HG02623 (cell line): ENCODE measurements at regions not wholly inside any gene's neighbourhood (a gene's known extent, or its start where the extent isn't known, plus 50 kb on each side); places are given as distances from the start of the nearest gene placed in this dataset.

ENCODE experiments used
- ATAC-seq: cut with Tn5 transposase; IDR thresholded peaks from one replicate; pipeline ENCODE4 v1.9.1; 2021; ENCODE audit warnings: moderate library complexity; ENCODE audit not compliant: unreplicated experiment

GRCh38 chr6:17047889-17048288 is 54.0 kb upstream of the STMND1 start:
- ATAC-seq: no peak

DNA sequence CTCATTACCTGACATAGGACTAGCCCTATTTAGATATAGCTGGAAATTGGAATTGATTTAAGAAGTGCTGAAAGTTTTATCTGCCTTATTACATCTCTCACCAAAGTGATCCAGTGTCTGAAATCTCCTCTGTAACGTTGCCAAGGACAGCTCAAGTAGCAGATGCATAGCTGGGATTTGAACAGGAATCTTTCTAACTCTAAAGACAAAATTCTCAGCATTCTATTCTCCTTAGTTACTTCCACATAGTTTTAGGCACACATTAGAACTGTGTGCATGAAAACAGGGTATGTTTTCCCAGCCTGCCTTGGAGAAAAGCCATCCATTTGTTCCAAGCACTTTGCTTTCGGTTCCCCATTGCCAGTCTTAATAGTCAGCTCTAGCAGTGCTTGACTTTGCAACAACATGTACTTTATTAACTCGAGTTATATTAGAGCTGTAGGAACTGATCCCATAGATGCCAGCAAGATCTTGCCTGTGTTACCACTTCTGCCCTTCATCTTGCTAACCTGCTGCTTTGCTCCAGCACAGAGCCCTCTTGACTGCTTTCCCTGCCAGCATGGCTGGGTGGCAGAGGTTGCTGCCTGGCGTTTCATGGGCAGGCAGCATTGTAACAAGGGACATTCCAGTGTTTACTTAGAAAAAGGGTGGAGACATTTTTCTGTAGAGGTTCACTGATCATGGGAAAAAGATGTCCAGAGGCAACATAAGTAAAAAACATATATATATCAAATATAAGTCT is 56.1 kb upstream of the STMND1 start:
- ATAC-seq: no peak

GRCh38 chr6:17043148-17043522 is 58.7 kb upstream of the STMND1 start:
- ATAC-seq: no peak

DNA sequence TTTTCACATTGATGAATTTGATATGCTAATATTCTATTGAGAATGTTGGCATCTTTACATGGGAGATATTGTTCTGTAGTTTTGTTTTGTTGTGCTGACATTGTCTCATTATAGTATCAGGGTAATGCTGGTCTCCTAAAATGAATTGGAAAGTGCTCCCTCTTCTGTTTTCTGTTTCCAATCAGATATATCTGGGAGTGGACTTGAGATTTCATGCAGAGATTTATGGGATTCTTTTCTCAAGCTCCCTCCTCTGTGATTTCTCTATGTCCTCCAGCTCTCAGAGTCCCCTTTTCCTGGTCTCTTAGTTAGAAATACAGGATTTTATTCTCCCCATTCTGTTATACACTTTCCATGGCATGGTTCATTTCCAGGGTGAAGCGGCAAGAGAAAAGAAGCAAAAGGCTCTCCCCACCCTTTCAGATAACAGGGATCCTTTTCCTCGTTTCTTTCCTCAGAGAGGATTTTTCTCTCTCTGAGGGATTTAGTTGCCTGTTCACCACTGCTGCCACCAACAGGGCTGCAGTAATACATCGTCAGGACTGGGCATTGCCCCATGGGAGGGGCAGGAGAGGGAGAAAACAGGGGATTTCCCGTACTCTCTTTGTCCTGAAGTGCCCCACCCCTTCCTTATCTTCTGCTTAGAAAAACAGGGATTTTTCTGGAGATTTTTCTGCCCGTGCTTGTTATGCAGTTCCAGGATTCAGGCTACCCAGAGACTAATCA is 59.3 kb upstream of the STMND1 start:
- no peak for ATAC-seq

DNA sequence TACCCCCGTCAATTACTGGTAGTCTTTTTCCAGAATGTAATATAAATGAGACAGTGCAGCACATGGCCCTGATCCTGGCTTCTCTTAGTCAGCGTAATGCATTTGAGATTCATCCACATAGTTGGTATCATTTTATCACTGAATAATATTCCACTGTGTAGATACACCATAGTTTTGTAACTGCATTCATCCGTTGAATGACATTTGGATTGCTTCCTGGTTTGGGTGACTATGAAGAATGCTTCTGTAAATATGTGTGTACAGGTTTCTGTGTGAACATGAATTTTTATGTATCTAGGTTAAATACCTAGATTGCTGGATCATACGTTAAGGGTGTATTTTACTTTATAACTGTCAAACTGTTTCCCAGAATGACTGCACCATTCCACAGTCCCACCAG is 62.6 kb upstream of the STMND1 start:
- ATAC-seq: no peak

DNA sequence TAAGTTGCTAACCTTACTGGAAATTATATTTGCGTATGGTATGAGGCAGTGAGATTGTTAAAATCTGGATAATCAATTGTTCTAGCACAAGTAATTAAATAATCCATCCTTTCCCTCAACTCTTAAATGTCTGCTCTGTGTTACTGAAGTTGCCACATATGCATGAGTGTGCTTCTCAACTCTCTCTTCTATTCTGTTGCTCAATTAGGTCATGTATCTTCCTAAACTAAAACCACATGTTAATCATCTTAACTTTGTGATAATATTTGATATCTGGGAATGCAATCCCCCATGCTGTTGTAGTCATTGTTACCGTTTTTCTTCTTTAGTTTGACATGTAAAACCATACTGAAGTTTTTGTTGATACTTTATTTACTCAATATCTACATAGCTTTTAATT is 63.5 kb upstream of the STMND1 start:
- ATAC-seq: no peak

DNA sequence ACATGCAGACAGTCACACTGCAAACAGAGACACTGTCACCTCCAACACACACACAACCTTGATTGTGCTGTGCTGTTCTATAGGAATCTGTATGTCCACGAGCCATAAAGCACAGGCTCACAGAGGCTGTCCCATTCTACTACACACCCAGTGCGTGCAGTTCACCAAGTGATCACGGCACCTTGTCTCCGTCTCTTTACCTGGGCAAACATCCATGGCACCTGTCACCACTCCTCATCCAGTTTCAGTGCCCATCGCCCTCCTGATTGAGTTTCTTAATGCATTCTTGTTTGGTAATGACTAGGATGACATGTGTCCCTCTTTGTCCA is 65.8 kb upstream of the STMND1 start:
- ATAC-seq: no peak

DNA sequence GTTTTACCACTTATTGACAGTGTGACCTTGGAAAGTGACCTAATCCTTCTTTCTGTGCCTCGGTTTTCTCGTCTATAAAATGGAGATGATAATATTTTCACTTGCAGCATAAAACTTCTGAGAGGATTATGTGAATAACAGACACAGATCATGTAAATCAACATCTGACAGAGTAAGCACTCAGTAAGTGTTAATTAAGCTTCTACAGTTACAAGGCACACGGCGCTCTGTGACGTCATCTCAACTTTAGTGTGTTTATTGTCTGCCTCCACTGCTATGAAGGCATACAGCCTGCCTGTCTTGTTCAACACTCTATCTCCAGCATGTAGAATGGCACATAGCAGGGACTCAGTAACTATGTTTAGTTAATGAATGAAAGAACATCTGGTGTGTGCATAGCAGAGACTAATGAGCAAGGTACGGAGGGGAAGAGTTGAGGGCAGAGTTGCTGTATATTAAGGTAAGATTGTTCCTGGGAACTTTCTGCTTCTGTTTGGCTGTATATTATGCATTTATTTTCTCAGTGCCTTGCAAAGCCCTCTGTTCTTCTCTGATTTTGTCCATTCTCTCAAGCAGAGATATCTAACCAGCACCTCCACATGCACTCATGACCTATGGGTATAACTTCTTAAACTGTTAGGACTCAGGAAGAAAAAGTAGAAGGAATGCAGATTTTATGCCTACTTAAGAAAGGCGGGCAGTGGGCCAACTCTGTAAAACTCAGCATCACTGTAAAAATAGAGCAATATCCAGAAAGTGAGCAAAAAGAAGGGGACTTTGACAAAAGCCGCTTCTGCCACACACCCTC is 66.4 kb upstream of the STMND1 start:
- no peak for ATAC-seq

DNA sequence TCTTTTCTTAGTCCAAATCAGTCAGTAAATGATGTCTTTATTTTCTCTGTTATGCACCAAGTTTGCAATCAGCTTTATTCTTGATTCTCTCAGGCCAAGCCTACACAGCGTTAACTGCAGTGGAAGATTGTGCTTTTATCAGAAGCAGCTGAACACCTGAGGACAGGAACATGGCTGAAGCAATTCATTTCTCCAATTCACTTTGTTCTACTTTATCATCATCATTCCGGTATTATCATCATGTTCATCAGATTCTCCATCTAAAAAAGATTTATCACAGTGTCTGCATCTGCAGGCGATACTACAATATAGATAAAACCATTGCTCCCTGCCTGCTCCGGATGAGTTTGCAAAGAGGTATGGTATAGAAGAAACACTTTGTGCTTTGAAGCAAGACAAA is 68.1 kb upstream of the STMND1 start:
- ATAC-seq: no peak

DNA sequence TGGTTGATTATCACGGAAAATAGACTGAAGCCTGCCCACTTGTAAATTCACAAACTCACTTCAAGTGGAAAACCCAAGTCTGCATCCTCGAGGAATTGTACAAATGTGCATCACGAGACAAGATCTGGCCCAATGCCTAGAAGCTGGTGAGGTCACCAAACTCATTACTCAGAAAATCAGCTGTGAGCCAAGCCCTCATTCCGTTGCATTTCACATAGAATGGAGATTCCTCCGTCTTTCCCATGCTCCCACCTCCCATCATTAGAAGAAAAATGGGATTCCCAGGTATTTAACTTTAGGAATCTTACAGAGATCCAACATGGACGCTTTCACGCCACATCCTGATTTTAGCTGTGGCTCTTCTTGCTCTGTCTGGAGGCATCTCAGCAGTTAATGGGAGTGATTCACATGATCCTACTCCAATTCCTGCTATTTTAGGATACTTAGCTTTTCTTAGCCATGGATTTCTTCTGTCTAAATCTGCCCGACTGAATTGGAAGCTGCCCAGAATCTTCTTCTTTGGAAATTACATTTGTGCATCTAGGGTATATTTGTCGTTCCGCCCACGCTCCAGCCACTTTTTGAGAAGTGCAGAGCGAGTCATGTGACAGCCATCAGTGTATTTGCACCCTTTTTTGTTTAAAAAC is 68.7 kb upstream of the STMND1 start:
- no peak for ATAC-seq

GRCh38 chr6:17032590-17032987 is 69.3 kb upstream of the STMND1 start:
- no peak for ATAC-seq

DNA sequence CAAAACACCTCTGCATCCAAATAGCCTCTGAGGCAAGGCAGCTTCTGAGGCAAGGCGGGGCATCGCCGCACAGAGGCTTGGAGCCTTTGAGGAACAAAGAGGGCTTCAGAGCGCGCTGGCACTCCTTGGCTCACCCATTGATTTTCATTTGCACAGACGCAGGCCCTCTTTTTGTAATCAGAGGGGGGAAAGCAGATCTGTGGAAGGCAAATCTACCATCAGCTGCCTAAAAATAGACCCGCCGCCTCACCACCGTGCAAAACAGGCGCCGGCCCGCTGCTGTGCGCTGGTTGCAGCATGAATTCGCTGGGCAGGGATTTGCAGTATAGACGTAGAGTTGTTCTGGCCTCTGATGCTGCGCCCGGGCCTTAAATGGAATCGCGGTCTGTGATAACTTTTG is 69.9 kb upstream of the STMND1 start:
- no peak for ATAC-seq

GRCh38 chr6:17027441-17027840 is 74.4 kb upstream of the STMND1 start:
- ATAC-seq: no peak

DNA sequence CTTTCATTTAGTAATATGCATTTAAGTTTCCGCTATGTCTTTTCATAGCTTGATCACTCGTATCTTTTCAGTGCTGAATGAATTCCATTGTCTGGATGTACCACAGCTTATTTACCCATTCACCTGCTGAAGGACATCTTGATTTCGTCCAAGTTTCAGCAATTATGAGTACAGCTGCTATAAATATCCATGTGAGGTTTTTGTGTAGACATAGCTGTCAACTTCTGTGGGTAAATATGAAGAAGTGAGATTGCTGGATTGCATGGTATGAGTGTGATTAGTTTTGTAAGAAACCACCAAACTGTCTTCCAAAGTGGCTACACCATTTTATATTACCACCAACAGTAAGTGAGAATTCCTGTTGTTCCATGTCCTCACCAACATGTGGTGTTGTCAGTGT is 79.2 kb upstream of the STMND1 start:
- peak; percentile 61 for ATAC-seq

DNA sequence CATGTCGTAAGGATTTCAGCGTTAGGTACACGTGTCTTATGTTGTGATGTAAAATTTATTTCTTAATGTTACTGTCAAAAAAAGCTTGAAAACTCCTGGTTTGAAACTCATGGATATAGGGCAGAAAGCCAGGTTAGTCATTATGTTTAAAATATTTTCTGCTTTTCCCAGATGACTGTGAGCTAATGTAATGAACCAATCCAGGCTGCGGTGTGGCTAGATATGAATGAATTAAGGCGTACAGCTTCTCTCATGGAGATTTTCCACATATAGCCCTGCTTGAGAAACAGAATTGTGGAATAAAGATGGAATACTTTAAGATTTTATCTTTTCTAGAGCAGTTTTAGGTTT is 80.3 kb upstream of the STMND1 start:
- ATAC-seq: no peak

DNA sequence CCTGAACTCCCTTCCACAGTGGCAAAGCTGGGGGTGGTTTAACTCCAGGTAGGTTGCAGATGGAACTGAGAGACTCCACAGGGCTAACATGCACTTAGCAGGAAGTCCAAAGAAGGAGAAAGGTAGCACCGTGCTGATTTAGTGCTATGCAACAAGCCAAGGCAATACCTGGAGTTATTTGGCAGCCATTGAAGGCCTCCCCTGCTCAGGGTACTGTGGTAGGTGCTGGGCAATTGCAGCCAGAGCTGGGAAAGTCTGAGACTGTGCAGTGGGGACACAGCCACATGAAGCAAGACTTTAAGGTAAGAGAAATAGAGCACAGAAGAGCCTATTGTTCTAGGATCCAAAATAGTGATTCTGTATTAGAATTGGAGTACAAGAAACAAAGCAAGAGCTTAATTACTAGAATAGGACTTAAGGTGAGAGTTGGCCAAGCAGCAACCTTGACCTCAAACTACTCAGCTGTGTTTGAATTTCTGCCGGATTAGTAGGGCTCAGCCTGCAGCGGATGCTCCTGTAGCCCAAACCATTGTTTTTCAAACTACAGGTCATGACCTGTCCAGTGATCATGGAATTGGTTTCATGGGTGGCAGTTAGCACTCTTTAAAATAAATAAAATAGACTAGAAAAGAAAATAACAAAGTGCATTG is 80.8 kb upstream of the STMND1 start:
- ATAC-seq: no peak

DNA sequence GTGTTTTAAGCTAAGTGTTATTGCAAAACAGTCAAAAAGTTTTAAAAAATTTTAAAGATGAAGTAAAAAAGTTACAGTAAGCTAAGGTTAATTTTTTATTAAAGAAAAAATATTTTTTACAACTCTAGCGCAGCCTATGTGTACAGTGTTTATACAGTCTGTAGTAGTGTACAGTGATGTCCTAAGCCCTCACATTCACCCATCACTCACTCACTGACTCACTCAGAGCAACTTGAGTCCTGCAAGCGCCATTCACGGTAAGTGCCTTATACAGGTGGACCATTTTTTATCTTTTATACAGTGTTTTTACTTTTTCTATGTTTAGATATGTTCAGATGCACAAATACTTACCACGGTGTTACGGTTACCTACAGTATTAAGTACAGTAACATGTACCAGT is 83.4 kb upstream of the STMND1 start:
- no peak for ATAC-seq

- no peak for ATAC-seq
Observed at GRCh38 chr6:17017416-17017815, 84.4 kb upstream of the STMND1 start.

DNA sequence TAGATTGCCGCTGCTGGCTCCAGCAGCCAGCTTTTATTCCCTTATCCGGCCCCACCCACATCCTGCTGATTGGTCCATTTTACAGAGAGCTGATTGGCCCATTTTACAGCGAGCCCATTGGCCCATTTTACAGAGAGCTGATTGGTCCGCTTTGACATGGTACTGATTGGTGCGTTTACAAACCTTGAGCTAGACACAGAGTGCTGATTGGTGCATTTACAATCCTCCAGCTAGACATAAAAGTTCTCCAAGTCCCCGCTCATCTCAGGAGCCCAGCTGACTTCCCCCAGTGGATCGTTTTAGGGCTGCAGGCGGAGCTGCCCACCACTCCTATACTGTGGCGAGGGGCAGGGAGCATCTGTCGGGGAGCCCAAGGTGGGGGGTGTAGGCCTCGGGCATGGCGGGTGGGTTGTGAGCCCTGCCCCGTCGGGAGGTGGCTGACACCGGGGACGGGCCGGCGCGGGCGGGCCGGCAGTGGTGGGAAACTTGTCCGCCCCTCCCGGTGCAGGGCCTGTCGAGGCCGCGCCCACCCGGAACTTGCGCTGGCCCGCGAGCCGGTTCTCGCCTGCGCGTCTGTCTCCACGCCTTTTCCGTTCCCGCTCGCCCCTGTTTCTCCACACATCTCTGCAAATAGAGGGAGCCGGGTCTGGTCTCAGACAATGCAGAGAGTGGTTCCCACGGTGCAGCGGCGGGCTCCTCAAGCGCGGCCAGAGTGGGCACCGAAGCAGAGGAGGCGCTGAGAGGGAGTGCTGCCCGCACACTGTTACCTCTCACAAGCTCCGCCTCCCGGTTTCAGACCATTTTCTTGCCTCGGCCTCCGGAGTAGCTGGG is 86.1 kb upstream of the STMND1 start:
- ATAC-seq: no peak

DNA sequence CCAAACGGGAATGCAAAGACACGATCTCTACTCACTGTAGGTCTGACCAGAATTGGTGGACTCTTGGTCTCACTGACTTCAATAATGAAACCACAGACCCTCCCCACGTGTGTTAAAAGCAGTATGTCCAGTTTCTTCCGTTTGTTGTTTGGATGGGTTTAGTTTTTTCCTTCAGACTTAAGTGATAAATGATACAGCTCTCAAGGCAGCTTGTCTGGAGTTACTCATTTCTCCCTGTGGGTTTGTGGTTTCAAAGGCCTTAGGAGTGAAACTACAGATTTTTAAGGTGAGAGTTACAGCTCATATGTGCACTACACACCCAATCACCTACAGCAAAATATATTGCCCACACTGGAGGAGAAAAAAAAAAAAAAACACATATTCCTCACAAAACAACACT is 86.7 kb upstream of the STMND1 start:
- peak; percentile 95 for ATAC-seq
